K562 (cell line): ENCODE measurements at regions not wholly inside any gene's neighbourhood (a gene's known extent, or its start where the extent isn't known, plus 50 kb on each side); places are given as distances from the start of the nearest gene placed in this dataset.

Experiments used
- ATAC-seq: fragments of 200-7000 bp; cut with Tn5 transposase; 3 replicates; pipeline ENCODE4 v1.9.1; 2020; ENCODE audit warnings: moderate library complexity
- BruUV-seq: library from RNA; stranded (reverse); fragments of 400-500 nt; replicated peaks from 2 replicates; lab custom pipeline; 2021; lab: Mats Ljungman, UMichigan
- CTCF ChIA-PET: fragments of 300-600 bp; formaldehyde crosslinking; extraction: SDS; loops from one replicate; lab custom pipeline; 2021; ENCODE audit warnings: low intra/inter-chr PET ratio; lab: Yijun Ruan, JAX
- POLR2A ChIA-PET: fragments of 300-600, 350-650 bp; sonication (Branson Sonifier 250); formaldehyde crosslinking; extraction: SDS; loops from one replicate; lab custom pipeline; 2021; ENCODE audit warnings: antibody characterized with exemption, inconsistent platforms; lab: Yijun Ruan, JAX
- DNase-seq, 4 experiments: peaks; one replicate each; pipeline versions ENCODE4 v3.0.0 to v3.0.0-alpha.2; 2011 to 2018; ENCODE audit warnings: low spot score in 3 of 4, mixed read lengths in 3 of 4; ENCODE audit errors: extremely low read depth in 1 of 4
- FAIRE-seq: peaks from 2 replicates; lab custom pipeline; 2011; peaks lifted over from hg19 to GRCh38; lab: Jason Lieb, UNC
- H2AFZ ChIP-seq: 2 replicates; pipeline ENCODE4 v1.6.0; 2011; ENCODE audit warnings: low read depth, low read length, control low read depth, inconsistent platforms
- H3K27ac ChIP-seq: fragments of 200-600 bp; 3 replicates; pipeline ENCODE4 v1.8.0; 2011; ENCODE audit warnings: low read depth, mild to moderate bottlenecking, control low read depth, inconsistent platforms, low read length, moderate library complexity, mixed read lengths; ENCODE audit errors: extremely low read depth
- H3K27me3 ChIP-seq, 2 experiments: fragments of 300-600 bp in 1 of 2; 2 replicates in 1 of 2; 3 replicates in 1 of 2; pipeline versions ENCODE4 v1.6.0 to v1.8.0; 2011; ENCODE audit warnings: inconsistent platforms in 2 of 2, low read length in 2 of 2, mild to moderate bottlenecking in 1 of 2, mixed read lengths in 1 of 2, moderate library complexity in 1 of 2; ENCODE audit not compliant: control insufficient read depth in 2 of 2, insufficient read depth in 2 of 2
- H3K36me3 ChIP-seq: fragments of 300-600 bp; 3 replicates; pipeline ENCODE4 v1.8.0; 2011; ENCODE audit warnings: mild to moderate bottlenecking, low read length, inconsistent platforms; ENCODE audit not compliant: control insufficient read depth, insufficient read depth
- H3K4me1 ChIP-seq, 2 experiments: fragments of 200-600 bp in 1 of 2; replicated peaks in 1 of 2; 2 replicates in 1 of 2; 3 replicates in 1 of 2; pipeline versions ENCODE4 v1.5.1 to v1.8.0; 2011; ENCODE audit warnings: inconsistent platforms in 2 of 2, low read length in 2 of 2, mild to moderate bottlenecking in 1 of 2, mixed read lengths in 1 of 2, moderate library complexity in 1 of 2; ENCODE audit not compliant: control insufficient read depth in 2 of 2, insufficient read depth in 2 of 2
- H3K4me2 ChIP-seq: 2 replicates; pipeline ENCODE4 v1.6.1; 2011; ENCODE audit warnings: low read length, control low read depth, inconsistent platforms, mixed read lengths; ENCODE audit not compliant: insufficient read depth
- H3K4me3 ChIP-seq: fragments of 200-600 bp; sonication (generic), shearing (Covaris generic); 2 replicates; pipeline ENCODE4 v1.5.1; 2016; ENCODE audit warnings: control low read depth, inconsistent platforms
- H3K79me2 ChIP-seq: fragments of 200-600 bp; 3 replicates; pipeline ENCODE4 v1.8.0; 2011; ENCODE audit warnings: low read length, inconsistent platforms; ENCODE audit not compliant: control insufficient read depth, insufficient read depth
- H3K9ac ChIP-seq, 2 experiments: 2 replicates each; pipeline versions ENCODE4 v1.6.0 to v1.6.1; 2011; ENCODE audit warnings: low read depth in 2 of 2, low read length in 2 of 2, control low read depth in 1 of 2, inconsistent platforms in 1 of 2, mild to moderate bottlenecking in 1 of 2, mixed read lengths in 1 of 2; ENCODE audit not compliant: insufficient read depth in 1 of 2
- H3K9me1 ChIP-seq: one replicate; pipeline ENCODE4 v1.6.0; 2011; ENCODE audit warnings: inconsistent platforms, mild to moderate bottlenecking, low read length, moderate library complexity; ENCODE audit not compliant: control insufficient read depth, insufficient read depth
- H3K9me3 ChIP-seq: replicated peaks from 2 replicates; pipeline ENCODE4 v1.5.1; 2011; ENCODE audit warnings: low read depth, low read length, inconsistent platforms; ENCODE audit not compliant: control insufficient read depth, insufficient read depth
- H4K20me1 ChIP-seq: replicated peaks from 2 replicates; pipeline ENCODE4 v1.6.1; 2011; ENCODE audit warnings: low read length, inconsistent platforms, mixed read lengths; ENCODE audit not compliant: control insufficient read depth, insufficient read depth
- CCNT2 ChIP-seq: IDR thresholded peaks from 2 replicates; pipeline ENCODE4 v1.6.1; 2011; ENCODE audit warnings: borderline replicate concordance, low read depth, mild to moderate bottlenecking, moderate library complexity, mixed read lengths, low read length; ENCODE audit not compliant: insufficient read length; ENCODE audit errors: extremely low read depth
- MCM5 ChIP-seq: fragments of 450-650 bp; IDR thresholded peaks from 2 replicates; pipeline ENCODE4 v1.6.1; 2016; ENCODE audit warnings: low read depth
- NR3C1 ChIP-seq: sonication (generic); formaldehyde crosslinking; IDR thresholded peaks from 2 replicates; pipeline ENCODE4 v1.8.1; 2022; ENCODE audit warnings: missing genetic modification reagents
- ZC3H8 ChIP-seq: fragments of 450-650 bp; IDR thresholded peaks from 2 replicates; pipeline ENCODE4 v1.6.1; 2017
- WGBS: fragments of 100-300 bp; shearing (Covaris generic); methylation state at CpG from one replicate; pipeline ENCODE4 v1.1.6; 2016; ENCODE audit warnings: low coverage, mixed read lengths; ENCODE audit not compliant: insufficient coverage; ENCODE audit errors: missing lambda C conversion rate; 5-methylcytosine and 5-hydroxymethylcytosine counted together
- in situ Hi-C: fragments of 300-500 bp; cut with MboI; formaldehyde crosslinking; loops from 4 replicates; pipeline ENCODE4 v1.15.0; 2018; ENCODE audit warnings: inconsistent platforms, mixed read lengths
- intact Hi-C: fragments of 100-400 bp; cut with micrococcal nuclease; formaldehyde crosslinking; loops from 2 replicates; pipeline ENCODE4 v1.14.2; 2022

DNA sequence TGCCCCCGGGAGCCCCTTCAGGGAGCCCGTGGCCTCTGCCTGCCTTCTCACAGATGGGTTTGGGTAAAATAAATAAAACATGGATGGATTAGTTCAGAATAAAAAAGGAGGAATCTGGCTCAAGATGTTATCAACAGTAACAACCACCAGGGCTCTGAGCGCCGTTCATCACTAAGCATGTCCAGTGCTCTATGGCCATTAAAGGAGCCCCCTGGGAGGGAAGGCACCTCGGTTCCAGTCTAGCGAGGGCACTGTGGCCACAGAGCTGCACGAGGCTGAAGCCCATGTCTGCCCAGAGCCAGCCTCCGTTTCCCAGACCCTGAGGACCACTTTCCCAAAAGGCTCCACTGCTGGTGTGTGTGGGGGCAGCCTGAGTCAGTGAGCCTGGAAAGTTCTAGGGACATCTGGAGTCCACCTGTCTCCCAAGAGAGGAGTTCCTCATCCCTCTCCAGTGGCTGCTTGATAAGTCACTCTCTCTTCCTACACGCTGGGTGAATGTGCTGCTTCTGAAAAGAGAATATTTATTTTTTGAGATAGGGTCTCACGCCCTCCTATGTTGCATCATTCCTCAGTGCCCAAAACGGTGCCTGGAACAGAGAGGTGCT, 614.6 kb downstream of the TBC1D22A start:
- Histone ChIP-seq H3K4me3 (no peak overlapping the region), H3K79me2 (no peaks in the 10 kb centered on the region), H3K27ac (no peak overlapping the region), H3K4me1 (no peaks in the 10 kb centered on the region), H4K20me1 (no peaks in the 10 kb centered on the region), H3K27me3 (peaks cover 0 to 12% of the 10 kb centered on the region in 2 experiments; a peak in 1 of 5 replicates), H3K36me3 (no peaks in the 10 kb centered on the region), H3K4me2 (no peak overlapping the region), H3K9ac (no peak overlapping the region), H3K9me1 (no peaks in the 10 kb centered on the region), H3K9me3 (no peaks in the 10 kb centered on the region), H2AFZ (no peak overlapping the region)
- no peak for TF ChIP-seq ZC3H8
- TF ChIP-seq MCM5 = no peak
- ChIA-PET CTCF (no interaction called here), POLR2A (no interaction called here)
- DNase-seq (no peak), FAIRE-seq (no peak), ATAC-seq (no peak)
- WGBS = 0% methylated on average over 8 of the region's 11 CpGs
- in situ Hi-C loops (no loop called here), intact Hi-C loops (no loop called here)
- BruUV-seq = no TSS peak

DNA sequence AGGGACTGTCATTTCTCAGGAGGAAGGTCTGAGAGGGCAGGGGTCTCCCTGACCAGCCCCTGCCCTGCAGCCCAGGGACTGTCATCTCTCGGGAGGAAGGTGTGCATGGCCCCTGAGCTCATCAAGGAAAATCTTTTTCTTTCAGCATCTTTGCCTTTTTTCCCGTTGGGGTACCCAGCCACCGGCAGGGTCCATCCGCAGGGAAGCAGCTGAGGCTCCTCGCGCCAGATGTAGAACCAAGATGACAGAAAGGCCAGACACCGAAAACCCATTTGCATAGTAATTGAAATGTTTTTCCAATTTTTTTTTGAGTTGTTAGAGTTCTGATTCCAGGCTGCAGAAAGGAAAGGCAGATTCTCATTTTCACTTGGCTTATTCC, 613.9 kb downstream of the TBC1D22A start:
- H3K79me2 ChIP-seq = no peaks in the 10 kb centered on the region
- no peaks in the 10 kb centered on the region for H3K4me1 ChIP-seq
- no peak overlapping the region for H3K4me3 ChIP-seq
- H3K9me3 ChIP-seq = no peaks in the 10 kb centered on the region
- in situ Hi-C loops (no loop called here), intact Hi-C loops (no loop called here)
- TF ChIP-seq CCNT2 = no peak
- no peak for TF ChIP-seq NR3C1 (CRISPR knock-in tag)
- DNase-seq (no peak), FAIRE-seq (no peak), ATAC-seq (no peak)
- no peak overlapping the region for H3K27ac ChIP-seq
- no TSS peak for BruUV-seq
- no peak overlapping the region for H3K9ac ChIP-seq
- ChIA-PET POLR2A (no interaction called here), CTCF (no interaction called here)
- 0% methylated on average over 7 of the region's 7 CpGs for WGBS
- no peaks in the 10 kb centered on the region for H3K9me1 ChIP-seq
- no peaks in the 10 kb centered on the region for H3K36me3 ChIP-seq
- no peak overlapping the region for H3K4me2 ChIP-seq
- H2AFZ ChIP-seq = no peak overlapping the region
- H3K27me3 ChIP-seq = peaks cover 0 to 16% of the 10 kb centered on the region in 2 experiments; a peak in 1 of 5 replicates
- H4K20me1 ChIP-seq = no peaks in the 10 kb centered on the region
